SU-DHL-6 (cell line): ENCODE measurements at regions not wholly inside any gene's neighbourhood (a gene's known extent, or its start where the extent isn't known, plus 50 kb on each side); places are given as distances from the start of the nearest gene placed in this dataset.

Experiments
- H2AFZ ChIP-seq: fragments of 200-600 bp; sonication (generic); 2 replicates; pipeline ENCODE4 v1.6.1; 2014; ENCODE audit warnings: low read depth, mild to moderate bottlenecking, moderate library complexity, mixed read lengths, antibody characterized with exemption, low read length; ENCODE audit not compliant: severe bottlenecking
- H3F3A ChIP-seq: fragments of 200-600 bp; shearing (Covaris generic); 2 replicates; pipeline ENCODE4 v1.6.0; 2016; ENCODE audit warnings: antibody characterized with exemption, mild to moderate bottlenecking; ENCODE audit not compliant: insufficient read depth
- H3K27ac ChIP-seq: fragments of 200-600 bp; sonication (generic); 2 replicates; pipeline ENCODE4 v1.5.1; 2016; ENCODE audit warnings: low read depth, mild to moderate bottlenecking, low read length, moderate library complexity, mixed read lengths
- H3K27me3 ChIP-seq: fragments of 200-600 bp; sonication (generic), shearing (Covaris generic); 2 replicates; pipeline ENCODE4 v1.6.0; 2014; ENCODE audit warnings: mild to moderate bottlenecking, low read length
- H3K36me3 ChIP-seq: fragments of 200-600 bp; sonication (generic); 2 replicates; pipeline ENCODE4 v1.6.1; 2014; ENCODE audit warnings: mild to moderate bottlenecking, low read length, mixed read lengths
- H3K4me2 ChIP-seq: fragments of 300-600, 200-600 bp; shearing (Covaris generic), sonication (generic); 2 replicates; pipeline ENCODE4 v1.6.0; 2014; ENCODE audit warnings: low read length, low read depth, mild to moderate bottlenecking; ENCODE audit not compliant: poor library complexity, severe bottlenecking
- H3K4me3 ChIP-seq: fragments of 200-600 bp; sonication (generic); 2 replicates; pipeline ENCODE4 v1.5.1; 2014; ENCODE audit warnings: antibody characterized with exemption, low read length, mild to moderate bottlenecking, mixed read lengths; ENCODE audit not compliant: insufficient read depth, poor library complexity, severe bottlenecking
- H3K79me2 ChIP-seq: fragments of 200-600 bp; sonication (generic); 2 replicates; pipeline ENCODE4 v1.6.1; 2014; ENCODE audit warnings: mild to moderate bottlenecking, low read length, moderate library complexity; ENCODE audit not compliant: insufficient read depth
- H3K9ac ChIP-seq: fragments of 200-600 bp; sonication (generic); 2 replicates; pipeline ENCODE4 v1.7.0; 2014; ENCODE audit warnings: mild to moderate bottlenecking, low read length
- H3K9me2 ChIP-seq: fragments of 200-600 bp; sonication (generic); replicated peaks from 2 replicates; pipeline ENCODE4 v1.6.1; 2014; ENCODE audit warnings: low read length; ENCODE audit not compliant: insufficient read depth
- H3K9me3 ChIP-seq: fragments of 200-600 bp; sonication (generic); 2 replicates; pipeline ENCODE4 v1.6.1; 2014; ENCODE audit warnings: low read length, mixed read lengths; ENCODE audit not compliant: insufficient read depth
- H4K20me1 ChIP-seq: fragments of 200-600 bp; sonication (generic); 2 replicates; pipeline ENCODE4 v1.6.1; 2014; ENCODE audit warnings: low read depth, mild to moderate bottlenecking, antibody characterized with exemption, low read length, moderate library complexity, mixed read lengths
- CTCF ChIP-seq: fragments of 200-600 bp; sonication (generic); IDR thresholded peaks from one replicate; pipeline ENCODE4 v1.5.1; 2017; ENCODE audit warnings: antibody characterized with exemption, mild to moderate bottlenecking, low read length, moderate library complexity; ENCODE audit not compliant: insufficient read depth, poor library complexity, severe bottlenecking
- EZH2phosphoT487 ChIP-seq: fragments of 200-600 bp; sonication (generic), shearing (Covaris generic); conservative IDR thresholded peaks from 2 replicates; pipeline ENCODE4 v1.6.1; 2018; ENCODE audit warnings: mild to moderate bottlenecking, antibody characterized with exemption, low read length, moderate library complexity, mixed read lengths

- H3F3A ChIP-seq, result no peaks in the 10 kb centered on the region
- H3K4me3 ChIP-seq, result no peak overlapping the region
- no peaks in the 10 kb centered on the region for H3K36me3 ChIP-seq
- TF ChIP-seq EZH2phosphoT487 (no peak), CTCF (no peak)
- no peaks in the 10 kb centered on the region for H3K79me2 ChIP-seq
- no peak overlapping the region for H3K4me2 ChIP-seq
- H2AFZ ChIP-seq, result no peak overlapping the region
- H3K9me3 ChIP-seq, result no peaks in the 10 kb centered on the region
- H4K20me1 ChIP-seq, result no peaks in the 10 kb centered on the region
- no peak overlapping the region for H3K27ac ChIP-seq
- H3K27me3 ChIP-seq, result no peaks in the 10 kb centered on the region
- no peaks in the 10 kb centered on the region for H3K9me2 ChIP-seq
- H3K9ac ChIP-seq, result no peak overlapping the region
These were observed 199.8 kb upstream of the FAT3 start for GRCh38 chr11:92024788-92025187.

- Histone ChIP-seq H3K36me3 (no peaks in the 10 kb centered on the region), H3K79me2 (no peaks in the 10 kb centered on the region), H3K27me3 (no peaks in the 10 kb centered on the region), H4K20me1 (no peaks in the 10 kb centered on the region), H3K9me3 (no peaks in the 10 kb centered on the region), H2AFZ (no peak overlapping the region), H3K4me3 (no peak overlapping the region), H3F3A (no peaks in the 10 kb centered on the region), H3K9ac (no peak overlapping the region), H3K4me2 (no peak overlapping the region), H3K9me2 (no peaks in the 10 kb centered on the region), H3K27ac (no peak overlapping the region)
- TF ChIP-seq EZH2phosphoT487 (no peak), CTCF (no peak)
These were observed 202.1 kb upstream of the FAT3 start for GRCh38 chr11:92022499-92022898.

- H3K27me3 ChIP-seq, result no peaks in the 10 kb centered on the region
- H3K36me3 ChIP-seq, result no peaks in the 10 kb centered on the region
- H3F3A ChIP-seq, result no peaks in the 10 kb centered on the region
- no peak overlapping the region for H3K4me3 ChIP-seq
- H3K9ac ChIP-seq, result no peak overlapping the region
- H2AFZ ChIP-seq, result no peak overlapping the region
- H3K79me2 ChIP-seq, result no peaks in the 10 kb centered on the region
- H4K20me1 ChIP-seq, result no peaks in the 10 kb centered on the region
- no peak for TF ChIP-seq CTCF
- TF ChIP-seq EZH2phosphoT487, result no peak
- no peak overlapping the region for H3K4me2 ChIP-seq
- no peaks in the 10 kb centered on the region for H3K9me3 ChIP-seq
- H3K9me2 ChIP-seq, result no peaks in the 10 kb centered on the region
- no peak overlapping the region for H3K27ac ChIP-seq
These were observed 206.3 kb upstream of the FAT3 start for GRCh38 chr11:92018332-92018731.

- no peaks in the 10 kb centered on the region for H4K20me1 ChIP-seq
These were observed 216.4 kb upstream of the FAT3 start for GRCh38 chr11:92008249-92008648.

More at GRCh38 chr11:92008249-92008648, 216.4 kb upstream of the FAT3 start:
- H3K9ac ChIP-seq, result no peak overlapping the region
- no peak overlapping the region for H2AFZ ChIP-seq
- H3F3A ChIP-seq, result no peaks in the 10 kb centered on the region
- no peak for TF ChIP-seq EZH2phosphoT487
- TF ChIP-seq CTCF, result no peak
- no peaks in the 10 kb centered on the region for H3K9me2 ChIP-seq
- no peak overlapping the region for H3K4me2 ChIP-seq
- no peaks in the 10 kb centered on the region for H3K9me3 ChIP-seq
- no peak overlapping the region for H3K4me3 ChIP-seq
- H3K27me3 ChIP-seq, result no peaks in the 10 kb centered on the region
- no peaks in the 10 kb centered on the region for H3K36me3 ChIP-seq
- no peaks in the 10 kb centered on the region for H3K79me2 ChIP-seq
- H3K27ac ChIP-seq, result no peak overlapping the region
